ENCODE measurements at regions not wholly inside any gene's neighbourhood (a gene's known extent, or its start where the extent isn't known, plus 50 kb on each side); places are given as distances from the start of the nearest gene placed in this dataset.
A peak's percentile ranks its signal among the peaks of the same experiment; 100 is the strongest.

- no peak for DNase-seq
Measured at GRCh38 chr11:130616573-130616972, 168.1 kb downstream of the ADAMTS15 start.

- no peak for DNase-seq
Measured at GRCh38 chr11:130617001-130617400, 168.6 kb downstream of the ADAMTS15 start.

DNA sequence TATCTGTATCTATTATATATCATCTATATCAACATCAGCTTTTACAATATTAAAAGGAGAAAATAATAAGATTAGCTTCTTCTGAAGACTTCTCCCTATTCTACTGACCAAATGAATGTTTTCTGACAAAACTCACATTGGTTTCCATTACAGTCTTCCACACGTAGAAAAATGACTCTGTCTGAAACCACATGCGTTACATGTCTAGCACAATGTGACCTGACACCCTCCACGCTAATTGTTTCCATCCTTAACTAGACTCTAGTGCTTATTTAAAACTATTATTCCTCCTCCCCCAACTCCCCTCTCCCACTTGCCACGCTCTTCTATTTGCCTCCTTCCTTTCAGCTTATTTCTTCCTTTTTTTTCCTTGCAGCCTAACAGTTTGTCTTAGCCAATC is 172.1 kb downstream of the ADAMTS15 start:
- no peak for DNase-seq

- peak; percentile 98 for DNase-seq
Measured at GRCh38 chr11:130622141-130622542, 173.7 kb downstream of the ADAMTS15 start.

DNA sequence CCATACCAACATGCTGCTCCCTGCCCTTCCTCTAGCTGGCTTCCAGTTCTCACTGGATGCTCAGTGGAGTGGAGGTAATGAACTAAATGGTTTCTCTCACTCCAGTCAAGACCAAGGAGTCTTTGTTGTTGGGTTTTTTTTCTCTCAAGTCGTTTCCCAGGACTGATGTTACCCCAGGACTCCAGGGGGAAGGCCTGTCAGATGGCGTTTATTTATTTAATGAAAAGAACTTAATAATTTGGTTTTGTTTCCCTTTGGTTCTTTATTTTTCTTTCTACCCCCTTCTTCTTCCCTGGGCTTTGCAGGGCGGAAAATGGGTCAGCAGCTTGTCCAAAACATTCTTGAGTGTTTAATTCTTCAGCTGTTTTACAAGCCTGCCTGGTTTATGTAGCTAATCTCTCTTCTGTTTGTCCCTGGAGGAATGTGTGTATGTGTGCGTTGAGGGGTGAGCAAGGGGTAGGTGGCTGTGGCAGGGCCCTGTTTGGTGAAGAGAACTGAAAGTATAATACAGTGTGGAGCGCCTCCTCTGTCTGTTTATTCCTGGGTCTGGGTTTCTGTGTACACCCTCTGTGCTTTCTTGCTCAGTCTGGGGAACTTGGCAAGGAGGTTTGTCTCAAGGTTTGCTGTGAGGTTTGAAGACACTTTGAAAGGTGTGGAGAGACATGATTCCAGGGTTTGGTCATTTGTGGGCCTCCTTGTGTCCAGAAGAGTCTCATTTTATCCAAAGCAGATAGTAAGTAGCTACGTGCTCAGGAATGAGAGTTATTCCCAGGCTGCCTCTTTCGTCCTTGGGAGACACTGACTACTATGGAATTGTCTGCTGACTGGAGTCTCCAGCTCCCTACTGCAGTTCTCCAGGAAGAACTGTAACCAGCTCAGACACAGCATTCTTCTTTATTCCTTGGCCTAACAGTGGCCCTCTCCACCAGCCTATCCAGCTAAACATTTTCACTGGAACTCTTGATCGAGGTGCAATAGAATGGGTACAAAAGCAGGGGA is 175.5 kb downstream of the ADAMTS15 start:
- DNase-seq = no peak

DNA sequence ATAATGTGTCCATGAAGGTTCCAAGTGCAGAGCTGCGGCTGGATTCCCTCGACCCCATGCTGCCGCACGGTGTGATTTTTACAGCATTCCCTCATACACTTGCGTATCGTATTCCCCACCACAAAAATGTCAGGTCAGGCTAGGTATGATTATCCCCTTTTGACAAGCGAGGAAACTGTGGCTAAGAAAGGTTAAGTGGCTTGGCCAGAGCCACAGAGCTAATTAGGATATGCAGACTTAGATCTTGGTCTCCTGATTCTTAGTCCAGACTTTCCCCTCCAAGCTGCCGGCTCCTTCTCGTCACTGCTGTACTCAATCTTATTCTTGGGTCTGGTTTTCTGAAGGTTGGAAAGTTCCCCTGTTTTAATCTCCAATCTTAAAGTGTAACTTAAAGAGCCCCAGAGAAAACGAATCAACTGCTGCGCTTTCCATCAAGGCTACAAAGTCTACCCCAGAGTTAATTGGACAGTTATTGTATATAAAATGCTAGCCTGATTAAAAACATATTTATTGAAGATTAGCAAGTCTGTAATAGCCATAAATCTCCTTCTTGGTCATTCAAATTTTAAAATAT is 176.6 kb downstream of the ADAMTS15 start:
- no peak for DNase-seq

DNA sequence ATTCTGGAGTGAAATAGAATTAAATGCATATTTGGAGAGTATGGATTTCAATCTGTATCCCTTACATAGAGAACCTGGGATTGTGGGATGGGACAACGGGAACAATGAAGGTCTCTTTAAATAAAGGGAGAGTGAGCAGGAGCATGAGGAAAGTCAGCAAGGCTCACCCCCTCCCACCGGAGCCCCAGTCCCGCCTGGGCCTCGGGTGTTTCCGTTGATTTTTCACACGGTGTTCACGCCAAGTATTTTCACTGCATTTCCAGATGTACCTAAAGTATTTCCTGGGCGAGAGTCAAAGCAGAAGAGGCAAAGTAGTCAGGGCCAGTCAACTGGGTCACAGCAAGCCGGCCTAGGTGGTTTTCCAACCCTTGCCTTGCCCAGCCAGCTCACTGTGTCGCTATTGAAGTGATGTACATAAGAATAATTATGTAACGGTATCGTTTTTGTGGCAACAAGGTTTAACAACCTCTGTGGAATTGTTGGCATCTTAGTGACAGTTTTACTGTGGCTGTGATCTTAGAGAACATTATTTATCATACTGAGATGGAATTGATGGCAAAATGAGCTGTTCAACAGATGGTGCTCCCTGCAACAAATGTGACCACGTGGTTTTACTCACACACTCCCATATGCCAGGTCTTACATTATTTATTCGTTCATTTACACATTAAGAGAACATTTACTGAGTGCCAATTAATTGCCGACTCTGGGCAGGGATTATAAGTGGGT is 177.3 kb downstream of the ADAMTS15 start:
- DNase-seq = no peak

DNA sequence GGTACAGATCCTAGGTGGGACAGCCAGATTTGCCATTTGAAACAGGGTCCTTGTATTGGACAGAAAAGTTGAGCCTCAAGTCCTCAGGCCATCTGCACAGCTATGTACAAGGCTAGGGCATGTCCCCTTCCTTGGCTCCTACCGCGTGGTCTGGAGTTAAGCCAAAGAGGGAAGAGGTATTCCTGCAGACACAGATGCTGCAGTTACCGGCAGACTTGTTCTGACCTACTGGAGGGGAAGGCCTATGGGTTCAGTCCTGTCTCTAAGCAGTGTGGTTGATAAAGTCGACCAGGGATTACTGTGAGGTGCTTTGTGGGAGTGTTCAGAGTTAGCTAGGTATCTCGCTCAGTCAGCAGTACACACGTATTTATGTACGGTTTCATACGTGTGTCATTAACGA is 180.6 kb downstream of the ADAMTS15 start:
- DNase-seq = no peak

- no peak for DNase-seq
Measured at GRCh38 chr11:130631119-130631518, 182.7 kb downstream of the ADAMTS15 start.

DNA sequence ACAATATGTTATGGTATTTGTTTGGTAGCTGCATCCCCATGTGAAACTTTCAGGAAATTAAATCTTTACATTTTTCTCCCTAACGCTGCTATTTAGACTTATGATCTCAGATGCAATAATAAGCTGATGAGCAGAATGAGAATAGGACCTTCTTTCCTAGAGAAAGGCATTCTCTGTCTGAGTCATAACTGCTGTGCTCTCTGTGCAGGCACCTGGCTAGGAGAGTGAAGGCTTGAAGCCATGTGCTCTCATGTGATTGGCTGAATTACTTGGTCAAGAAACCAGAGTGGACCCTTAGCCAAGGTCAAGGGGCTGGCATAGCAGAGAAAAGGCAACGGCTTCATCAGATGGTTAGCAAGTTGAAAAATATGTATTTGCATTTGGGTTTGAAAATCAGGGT is 185.0 kb downstream of the ADAMTS15 start:
- DNase-seq = no peak

DNA sequence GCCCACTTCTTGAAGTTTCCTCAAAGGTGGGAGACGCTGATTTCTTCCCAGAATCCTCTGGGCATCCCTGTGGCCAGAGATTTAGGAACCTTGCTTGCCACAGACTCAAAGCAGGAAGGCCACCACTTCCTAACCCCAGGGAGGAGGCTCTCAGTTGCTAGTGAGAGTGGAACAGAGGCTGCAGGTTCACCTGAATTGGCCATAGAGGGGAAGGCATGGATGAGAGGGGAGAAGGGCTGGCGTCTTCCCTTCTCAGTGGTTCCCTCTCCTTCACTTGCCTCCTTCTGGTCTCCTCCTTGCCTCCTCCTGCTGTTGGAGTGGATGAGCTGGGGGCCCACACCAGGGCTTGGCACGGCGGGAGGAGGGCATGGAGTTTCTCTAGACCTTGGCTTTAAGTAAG is 185.7 kb downstream of the ADAMTS15 start:
- DNase-seq = no peak

DNA sequence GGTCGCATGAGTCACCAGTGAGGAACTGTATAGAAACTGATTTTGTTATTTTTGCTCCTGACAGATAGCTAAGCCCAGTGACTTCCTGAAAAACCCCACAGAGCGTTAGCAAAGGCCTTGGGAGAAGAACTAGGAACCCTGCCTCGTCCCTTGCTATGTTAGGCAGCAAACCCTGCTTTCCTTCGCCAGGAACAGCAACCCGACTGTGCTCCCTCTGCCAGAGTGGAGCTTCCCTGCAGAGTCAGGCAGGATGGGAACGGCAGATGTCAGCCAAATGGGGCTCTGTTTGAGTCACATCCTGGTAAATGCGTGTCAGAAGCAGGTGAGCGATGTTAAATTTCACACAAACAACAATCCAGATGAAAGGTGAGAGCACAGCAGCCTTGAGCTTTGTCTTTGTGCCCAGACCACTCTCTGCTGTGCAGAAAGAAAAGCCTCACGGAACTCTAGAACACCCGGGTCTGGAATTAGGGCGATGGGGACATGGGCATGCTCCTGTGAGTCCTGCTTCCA is 186.6 kb downstream of the ADAMTS15 start:
- DNase-seq = no peak

- DNase-seq = no peak
Measured at GRCh38 chr11:130635937-130636630, 187.6 kb downstream of the ADAMTS15 start.

- DNase-seq = peak; percentile 24
Measured at GRCh38 chr11:130636722-130637464, 188.4 kb downstream of the ADAMTS15 start.

DNA sequence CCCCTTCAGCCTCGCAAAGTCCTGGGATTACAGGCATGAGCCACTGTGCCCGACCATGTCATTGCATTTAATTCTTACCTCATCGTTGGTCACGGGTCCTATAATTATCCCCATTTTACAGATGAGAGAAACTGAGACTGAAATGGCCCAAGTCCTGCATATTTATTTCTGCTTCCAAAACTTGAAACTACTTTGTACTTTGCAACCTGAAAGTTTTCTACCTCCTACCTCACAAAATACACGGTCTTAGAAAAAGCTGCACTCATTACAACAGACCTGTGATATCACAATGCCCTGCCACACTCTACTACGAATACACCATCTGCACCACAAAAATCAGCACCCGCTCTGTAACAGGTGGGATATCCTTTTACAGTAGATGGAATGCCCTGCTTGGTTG is 189.1 kb downstream of the ADAMTS15 start:
- no peak for DNase-seq

- DNase-seq = no peak
Measured at GRCh38 chr11:130638033-130638432, 189.6 kb downstream of the ADAMTS15 start.

DNA sequence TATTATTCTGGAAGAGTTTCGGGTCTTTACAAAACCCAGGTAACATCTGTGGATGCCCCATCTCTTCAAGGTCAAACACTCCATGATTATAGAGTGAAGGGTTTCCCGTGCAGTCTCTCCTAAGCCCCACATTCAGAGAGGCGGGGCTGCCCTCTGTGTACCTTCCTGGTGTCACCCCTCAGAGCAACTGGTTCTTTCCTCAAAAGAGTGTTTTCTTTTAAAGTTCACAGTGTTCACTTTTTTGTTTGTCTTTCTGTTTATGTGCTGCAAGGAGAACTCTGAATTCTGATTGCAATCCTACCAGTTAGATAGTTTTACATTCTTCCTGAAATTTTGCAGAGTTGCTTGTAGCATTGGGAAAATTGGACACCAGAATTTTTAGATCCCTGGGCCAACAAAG is 190.2 kb downstream of the ADAMTS15 start:
- DNase-seq = no peak

DNA sequence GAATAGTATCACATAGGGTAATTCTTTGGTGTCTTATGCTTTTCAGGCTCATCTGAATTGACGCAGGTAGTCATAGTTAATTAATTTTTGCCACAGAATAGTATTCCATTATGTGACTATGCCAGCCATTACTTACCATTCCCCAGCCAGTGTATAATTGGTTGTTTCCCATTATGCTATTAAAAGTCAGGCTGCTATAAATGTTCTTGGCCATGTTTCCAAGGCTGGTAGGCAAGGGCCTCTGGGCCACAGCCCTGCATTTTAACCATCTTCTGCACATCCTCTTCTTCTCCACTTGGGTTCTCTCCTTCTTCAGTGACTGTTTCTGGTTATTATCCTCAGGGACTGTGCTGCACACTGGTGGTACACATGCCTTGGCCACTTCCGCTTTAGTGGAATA is 190.9 kb downstream of the ADAMTS15 start:
- no peak for DNase-seq

DNA sequence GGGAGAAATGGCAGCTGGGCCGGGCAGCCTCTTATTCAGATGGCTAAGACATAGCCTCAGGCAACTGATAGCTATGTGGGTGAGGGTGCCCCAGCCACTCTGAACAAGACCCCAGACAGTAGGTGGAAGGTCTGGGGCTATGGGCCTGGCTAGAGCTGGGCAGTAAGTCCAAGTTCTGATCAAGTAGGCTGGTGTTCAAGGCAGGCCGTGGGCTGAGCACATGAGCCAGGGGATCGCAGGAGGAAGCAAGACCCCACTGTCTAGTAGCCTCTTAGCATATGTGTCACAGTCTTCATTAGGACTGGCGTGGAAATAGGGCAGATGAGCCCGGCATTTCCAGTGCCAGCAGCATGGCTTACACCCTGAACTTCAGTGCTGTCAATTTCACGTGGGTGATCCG is 192.1 kb downstream of the ADAMTS15 start:
- no peak for DNase-seq

GRCh38 chr11:130641876-130642275 is 193.4 kb downstream of the ADAMTS15 start:
- no peak for DNase-seq

DNA sequence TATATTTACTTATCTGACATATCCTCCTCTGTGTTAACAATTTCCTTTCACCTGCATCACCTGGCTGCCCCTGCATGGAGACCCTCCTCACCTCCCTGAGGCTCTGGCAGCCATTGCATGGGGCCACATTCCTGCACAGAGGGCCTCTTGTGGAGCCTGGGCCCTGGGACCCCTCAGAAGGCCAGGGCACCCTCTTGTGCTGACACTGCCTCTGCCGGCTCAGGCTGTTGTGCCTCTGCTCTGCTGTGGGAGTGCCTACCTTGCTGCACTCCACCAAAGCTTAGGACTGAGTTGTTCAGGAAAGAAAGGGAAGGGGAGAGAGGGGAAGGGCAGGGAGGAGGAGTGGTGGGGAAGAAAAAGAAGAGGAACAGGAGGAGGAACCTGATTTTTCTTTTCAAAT is 194.5 kb downstream of the ADAMTS15 start:
- DNase-seq = no peak

DNA sequence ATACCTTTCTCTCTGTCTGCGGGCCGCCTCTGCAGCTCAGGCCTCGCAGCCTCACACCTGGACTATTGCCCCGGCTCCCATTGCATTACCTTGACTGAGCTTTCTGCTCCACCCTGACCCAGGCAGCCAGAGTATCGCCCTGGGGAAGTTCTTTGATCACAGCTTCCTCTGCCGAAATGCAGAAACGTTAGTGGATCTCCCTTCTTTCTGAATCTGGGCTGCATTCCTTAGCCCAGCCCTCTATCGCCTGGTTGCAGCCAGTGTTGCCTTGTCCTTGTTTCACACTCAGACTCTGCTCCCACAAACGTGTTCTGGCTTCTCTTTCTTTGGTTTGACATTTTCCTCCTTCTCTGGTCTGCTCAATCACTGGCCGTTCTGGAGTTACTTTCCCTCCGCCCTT is 195.7 kb downstream of the ADAMTS15 start:
- no peak for DNase-seq
